Right renal cortex interstitium (tissue), 3 donors: ENCODE measurements at regions not wholly inside any gene's neighbourhood (a gene's known extent, or its start where the extent isn't known, plus 50 kb on each side); places are given as distances from the start of the nearest gene placed in this dataset.
A peak's percentile ranks its signal among the peaks of the same experiment; 100 is the strongest.

Experiments used
- DNase-seq, 3 donors: peaks; one replicate each; pipeline ENCODE4 v3.0.0-alpha.2; 2013; ENCODE audit warnings: low read depth in 3 of 3, low spot score in 2 of 3

DNA sequence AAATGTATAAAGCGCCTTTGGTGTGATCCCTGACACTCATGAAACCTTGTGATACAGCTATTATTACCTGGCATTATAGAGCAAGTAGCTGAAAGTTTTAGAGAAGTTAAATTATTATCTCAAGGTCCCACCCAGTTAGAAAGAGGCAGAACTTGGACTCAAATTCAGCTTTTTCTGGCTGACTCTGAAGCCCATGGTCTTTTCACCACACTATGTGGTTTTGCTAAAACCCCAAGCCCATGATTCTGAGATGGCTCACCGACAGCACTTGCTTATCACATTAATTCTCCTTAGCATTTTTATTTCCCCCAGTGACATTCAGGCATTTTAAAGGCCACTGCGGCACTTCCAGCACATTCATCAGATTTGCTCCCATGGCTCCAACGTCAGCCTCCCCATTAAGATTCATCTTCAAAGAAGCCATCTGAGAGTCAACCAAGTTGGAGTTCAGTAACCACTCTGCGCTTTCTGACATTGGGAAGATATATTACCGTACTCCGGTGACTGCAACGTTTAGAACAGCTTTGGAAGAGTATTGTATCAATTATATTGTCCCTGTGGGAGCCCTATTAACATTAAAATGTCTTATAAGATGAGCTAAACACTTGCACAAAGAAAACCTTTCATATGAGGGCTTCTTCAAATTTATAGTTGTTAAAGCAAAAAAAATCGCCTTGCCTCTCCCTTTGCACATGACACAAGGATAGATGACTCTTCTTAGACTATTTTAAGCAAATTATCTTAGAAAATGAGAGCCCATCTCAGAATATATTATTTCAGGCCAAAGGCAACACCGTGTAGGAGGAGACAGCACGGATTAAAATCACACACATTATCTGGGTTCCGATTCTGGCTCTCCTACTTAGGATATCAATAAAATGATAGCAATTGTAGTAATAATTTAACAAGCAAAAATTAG lies 638.1 kb downstream of the ACTL7B start:
- peak; percentile 59 to 72 (median 64) for DNase-seq

- DNase-seq = no peak
Measured at GRCh38 chr9:108213511-108213910, 642.3 kb downstream of the ACTL7B start.

DNA sequence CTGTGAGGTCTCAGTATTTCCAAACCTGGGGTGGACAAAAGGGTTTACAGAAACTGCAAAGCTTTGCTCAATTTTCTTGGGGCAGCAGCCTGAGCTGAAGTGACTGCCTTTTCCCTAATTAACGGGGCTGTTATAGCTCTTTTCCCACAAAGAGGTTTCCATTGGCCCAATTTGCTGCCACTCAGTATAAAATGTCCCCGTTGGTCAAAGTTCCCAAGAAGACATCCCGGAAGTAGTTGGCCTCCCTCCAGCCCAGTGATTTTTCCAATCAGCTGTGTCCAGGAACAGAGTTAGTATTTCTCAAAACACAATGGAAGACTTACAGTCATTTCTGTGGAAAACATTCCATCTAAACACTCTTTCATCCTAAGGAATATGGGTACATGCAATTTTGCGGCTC lies 643.6 kb downstream of the ACTL7B start:
- DNase-seq = no peak

DNA sequence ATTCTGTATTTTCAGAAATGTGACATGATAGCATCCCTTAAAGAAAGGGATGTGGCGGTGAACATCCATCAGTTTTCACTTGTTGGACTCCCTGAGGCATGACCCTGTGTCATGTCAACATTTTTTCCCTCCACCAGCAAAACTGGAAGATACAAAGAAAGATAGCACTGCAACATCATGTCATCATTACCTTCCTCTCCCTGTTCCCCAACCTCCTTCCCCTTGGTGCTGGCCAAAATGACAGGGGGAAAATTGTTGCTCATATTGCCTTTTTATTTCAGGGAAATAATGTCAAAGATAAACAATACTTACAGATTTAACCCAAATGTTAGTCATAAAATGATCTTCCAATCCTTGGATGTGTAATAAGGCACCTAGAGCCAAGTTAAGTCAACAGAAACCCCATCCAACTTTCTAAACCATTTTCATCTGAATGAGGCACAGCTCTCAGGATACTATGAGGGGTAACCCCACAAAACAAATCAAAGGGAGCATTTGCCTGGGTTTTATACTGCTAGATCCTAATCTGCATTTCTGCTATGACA lies 644.3 kb downstream of the ACTL7B start:
- no peak for DNase-seq

GRCh38 chr9:108209132-108209685 lies 646.6 kb downstream of the ACTL7B start:
- DNase-seq = no peak

DNA sequence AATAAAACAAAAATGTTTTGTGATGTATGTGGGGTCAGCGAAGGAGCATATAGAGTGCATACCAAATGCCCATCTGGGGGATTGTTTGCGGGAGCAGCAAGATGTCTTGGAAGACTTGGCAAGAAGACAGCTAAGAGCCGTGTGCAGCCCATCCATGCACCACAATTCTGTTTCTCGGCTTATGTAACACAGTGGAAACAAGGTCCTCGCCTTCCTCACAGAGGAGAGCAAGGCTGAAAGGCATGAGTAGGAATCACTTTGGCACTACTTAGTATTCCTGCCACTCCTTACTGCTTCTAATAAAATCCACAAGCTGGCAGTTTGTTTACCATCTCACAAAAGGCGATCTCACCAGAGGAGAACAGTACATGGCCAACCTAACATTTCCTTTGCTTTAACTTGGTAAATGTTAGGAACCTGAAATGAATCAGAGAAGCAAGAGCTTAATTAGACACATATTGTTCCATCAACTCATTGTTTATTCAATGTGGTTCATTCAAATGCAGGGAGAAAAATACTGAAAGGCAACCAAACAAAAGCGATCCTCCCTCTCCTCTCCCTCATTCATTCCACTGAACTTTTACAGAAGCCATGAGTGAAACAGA lies 648.1 kb downstream of the ACTL7B start:
- DNase-seq = no peak

GRCh38 chr9:108205276-108205675 lies 650.5 kb downstream of the ACTL7B start:
- no peak for DNase-seq

- DNase-seq = no peak
Measured at GRCh38 chr9:108197899-108198298, 657.9 kb downstream of the ACTL7B start.

- DNase-seq = no peak
Measured at GRCh38 chr9:108197008-108197365, 658.8 kb downstream of the ACTL7B start.

GRCh38 chr9:108196332-108197007 lies 659.3 kb downstream of the ACTL7B start:
- DNase-seq = no peak

GRCh38 chr9:108194154-108194553 lies 661.6 kb downstream of the ACTL7B start:
- no peak for DNase-seq

DNA sequence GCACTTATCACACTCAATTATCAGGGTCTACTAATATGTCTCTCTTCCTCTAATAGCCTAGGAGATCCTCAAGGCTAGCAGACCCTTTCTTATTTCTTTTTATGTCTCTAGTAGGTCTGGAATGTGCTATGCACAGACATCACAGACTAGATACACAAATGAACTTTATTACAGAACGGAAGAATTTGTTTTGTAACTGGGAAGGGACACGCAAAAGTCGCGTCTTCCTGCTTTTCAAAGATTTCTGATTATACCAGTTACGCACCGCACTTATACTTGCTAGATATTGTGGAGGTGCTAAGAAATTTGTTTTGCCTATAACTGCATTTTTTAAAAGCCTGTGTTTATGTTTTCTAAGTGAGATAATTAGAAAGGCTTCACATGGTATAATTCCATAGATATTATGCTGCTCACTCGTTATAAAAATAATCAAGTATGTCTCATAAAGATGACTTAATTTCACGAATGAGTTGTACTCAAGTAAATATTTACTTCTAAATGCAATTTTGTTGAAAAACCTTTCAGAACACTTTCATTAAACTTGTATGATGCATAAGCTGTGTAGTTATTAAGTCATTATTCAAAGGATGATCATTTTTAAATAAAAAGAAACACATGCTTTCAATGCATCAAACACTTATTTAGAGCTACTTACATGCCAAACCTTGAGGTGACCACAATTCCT lies 662.6 kb downstream of the ACTL7B start:
- no peak for DNase-seq

DNA sequence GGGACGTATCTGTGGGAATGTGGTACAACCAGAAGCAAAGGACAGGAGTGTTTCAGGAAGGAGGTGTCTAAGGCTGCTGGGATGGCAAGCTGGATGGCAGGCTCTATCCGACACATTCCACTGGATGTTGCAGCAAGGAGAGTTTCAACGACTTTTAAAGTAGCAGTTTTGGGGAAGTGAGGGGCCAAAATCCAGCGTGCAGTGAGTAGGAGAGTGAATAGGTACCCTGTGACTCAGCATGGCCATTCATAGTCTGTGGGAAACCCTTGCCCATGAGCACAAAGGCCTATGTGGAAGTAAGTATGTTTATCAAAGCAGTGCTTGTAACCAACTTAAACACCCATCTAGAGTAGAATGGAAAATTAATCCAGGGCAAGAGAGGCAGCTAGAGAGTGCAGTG lies 664.7 kb downstream of the ACTL7B start:
- no peak for DNase-seq

- DNase-seq = no peak
Measured at GRCh38 chr9:108188976-108189375, 666.8 kb downstream of the ACTL7B start.

GRCh38 chr9:108188482-108188881 lies 667.3 kb downstream of the ACTL7B start:
- no peak for DNase-seq

DNA sequence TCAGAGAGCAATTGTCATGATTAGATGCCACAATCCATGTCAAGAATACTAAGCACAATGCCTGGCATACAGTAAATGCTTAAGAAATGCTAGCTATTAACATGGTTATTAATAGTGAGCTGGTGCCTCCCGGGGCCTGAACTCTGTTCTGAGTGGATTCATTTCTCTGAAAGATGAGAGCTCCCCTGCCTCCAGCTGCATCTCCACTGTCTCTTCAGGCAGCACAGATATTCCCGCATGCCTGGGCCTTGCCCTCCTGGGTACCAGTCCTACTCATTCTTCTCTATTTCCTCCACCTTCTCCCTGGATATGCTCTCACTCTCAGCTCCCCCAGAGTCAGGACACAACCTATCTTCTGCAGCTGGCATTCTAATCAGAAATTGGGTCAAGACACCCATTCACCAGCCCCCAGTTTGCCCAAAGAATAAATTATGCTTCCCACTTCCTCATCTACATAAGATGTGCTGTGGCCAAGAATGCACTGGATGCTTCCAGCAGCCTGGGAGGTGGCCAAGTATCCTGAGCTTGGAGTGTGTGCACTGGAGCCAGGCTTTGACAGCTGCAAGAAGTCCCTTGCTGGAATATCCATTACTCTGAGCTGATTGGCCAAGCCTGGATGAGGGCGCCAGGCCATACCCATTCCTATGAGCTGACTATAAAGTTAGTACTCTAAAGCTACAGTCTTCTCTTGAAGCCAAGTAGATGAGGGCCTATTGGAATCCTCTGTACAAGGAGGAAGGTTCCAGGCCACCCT lies 669.0 kb downstream of the ACTL7B start:
- DNase-seq = no peak

DNA sequence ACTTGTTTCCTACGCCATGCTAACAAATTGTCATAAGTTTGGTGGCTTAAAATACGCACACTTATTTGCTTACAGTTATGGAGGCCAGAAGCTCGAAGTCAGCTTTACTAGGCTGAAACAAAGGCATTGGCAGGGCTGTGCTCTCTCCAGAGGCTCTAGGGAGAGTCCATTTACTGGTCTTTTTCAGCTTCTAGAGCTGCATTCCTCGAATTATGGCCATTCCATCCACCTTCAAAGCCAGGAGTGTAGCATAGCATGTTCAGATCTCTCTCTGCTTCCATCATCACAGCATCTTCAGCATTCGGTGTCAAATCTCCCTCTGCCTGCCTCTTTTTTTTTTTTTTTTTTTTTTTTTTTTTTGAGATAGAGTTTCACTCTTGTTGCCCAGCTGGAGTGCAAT lies 670.2 kb downstream of the ACTL7B start:
- no peak for DNase-seq

DNA sequence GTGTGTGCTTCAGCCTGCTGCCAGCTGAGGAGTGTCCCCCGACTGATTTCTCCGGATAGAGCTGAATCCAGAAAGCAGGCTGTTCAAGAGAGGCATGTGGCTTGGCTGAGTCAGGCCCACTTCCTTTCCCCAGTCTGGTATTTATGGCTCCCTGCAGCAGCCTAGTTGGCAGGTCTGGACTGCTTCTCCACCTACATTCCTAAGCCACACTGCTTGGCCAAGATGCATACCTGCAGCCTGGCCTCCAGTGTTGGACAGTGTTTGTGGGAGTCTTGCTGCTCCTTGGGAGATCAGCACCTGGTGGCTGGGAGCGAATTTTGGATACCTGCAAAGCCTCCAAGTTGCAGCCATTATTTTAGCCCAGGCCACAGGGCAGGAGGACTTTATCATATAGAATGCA lies 670.8 kb downstream of the ACTL7B start:
- DNase-seq = no peak

DNA sequence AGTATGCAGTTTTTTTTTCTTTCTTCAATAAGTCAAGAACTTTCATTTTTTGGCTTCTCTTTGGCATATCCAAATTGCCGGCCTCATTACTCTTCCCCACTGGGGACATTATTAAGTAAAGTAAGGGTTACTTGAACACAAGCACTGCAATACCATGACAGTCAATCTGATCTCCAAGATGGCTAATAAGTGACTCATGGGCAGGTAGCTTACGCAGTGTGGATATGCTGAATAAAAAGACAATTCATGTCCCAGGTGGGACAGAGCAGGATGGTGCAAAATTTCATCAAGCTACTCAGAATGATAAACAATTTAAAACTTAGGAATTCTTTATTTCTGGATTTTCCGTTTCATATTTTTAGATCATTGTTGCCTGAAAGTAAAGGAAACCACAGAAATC lies 671.8 kb downstream of the ACTL7B start:
- no peak for DNase-seq

DNA sequence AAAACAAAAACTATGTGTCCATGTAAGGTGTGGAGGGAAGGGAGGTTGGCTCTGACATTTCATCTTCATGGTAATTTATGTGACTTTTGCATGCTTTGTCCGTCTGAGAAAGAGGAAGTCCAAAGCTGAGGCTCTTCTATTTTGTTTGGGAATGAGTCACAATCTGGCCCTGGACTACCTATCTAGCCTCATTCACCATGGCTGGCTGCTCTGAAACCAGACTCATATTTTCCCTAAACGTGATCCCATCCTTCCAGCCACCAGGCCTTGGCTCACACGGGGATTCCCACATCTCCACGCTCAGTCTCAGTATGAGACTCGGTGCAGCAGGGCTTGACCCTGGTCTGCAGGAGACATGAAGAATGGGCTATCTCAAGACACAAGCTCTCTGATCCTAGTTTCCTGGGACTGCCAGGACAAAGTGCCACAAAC lies 672.8 kb downstream of the ACTL7B start:
- DNase-seq = no peak
